SK-N-SH treated with all-trans-retinoic acid at 6 μM for 48 hours (cell line): ENCODE measurements at regions not wholly inside any gene's neighbourhood (a gene's known extent, or its start where the extent isn't known, plus 50 kb on each side); places are given as distances from the start of the nearest gene placed in this dataset.

ENCODE experiments used
- ATAC-seq: fragments of 200-7000 bp; cut with Tn5 transposase; 3 replicates; pipeline ENCODE4 v1.9.1; 2020; ENCODE audit warnings: mild to moderate bottlenecking, moderate library complexity
- ARNTL ChIP-seq: fragments of 450-650 bp; formaldehyde crosslinking; IDR thresholded peaks from 2 replicates; pipeline ENCODE4 v1.5.0; 2020; ENCODE audit warnings: low read depth, mild to moderate bottlenecking, moderate library complexity, borderline replicate concordance
- CREB5 ChIP-seq: fragments of 250-450 bp; sonication (Bioruptor Pico); IDR thresholded peaks from 2 replicates; pipeline ENCODE4 v1.5.1; 2020; ENCODE audit warnings: low read depth, mild to moderate bottlenecking, moderate library complexity
- CSDC2 ChIP-seq: fragments of 250-450 bp; sonication (Bioruptor Pico); IDR thresholded peaks from 2 replicates; pipeline ENCODE4 v1.5.0; 2020; ENCODE audit warnings: mild to moderate bottlenecking, moderate library complexity
- CSRNP3 ChIP-seq: fragments of 250-450 bp; sonication (Bioruptor Pico); IDR thresholded peaks from 2 replicates; pipeline ENCODE4 v1.5.1; 2021; ENCODE audit warnings: mild to moderate bottlenecking, moderate library complexity
- ESRRG ChIP-seq: fragments of 250-450 bp; sonication (Bioruptor Pico); IDR thresholded peaks from 2 replicates; pipeline ENCODE4 v1.6.1; 2021; ENCODE audit warnings: mild to moderate bottlenecking
- GLIS3 ChIP-seq: fragments of 250-450 bp; sonication (Bioruptor Pico); IDR thresholded peaks from 2 replicates; pipeline ENCODE4 v1.5.0; 2020; ENCODE audit warnings: mild to moderate bottlenecking, moderate library complexity
- ISL1 ChIP-seq: fragments of 250-450 bp; sonication (Bioruptor Pico); IDR thresholded peaks from 2 replicates; pipeline ENCODE4 v2.1.2; 2022; ENCODE audit warnings: mild to moderate bottlenecking, moderate library complexity
- OSR1 ChIP-seq: fragments of 250-450 bp; sonication (Bioruptor Pico); IDR thresholded peaks from 2 replicates; pipeline ENCODE4 v1.8.0; 2022; ENCODE audit warnings: moderate library complexity, mild to moderate bottlenecking, inconsistent platforms
- PATZ1 ChIP-seq: fragments of 250-450 bp; sonication (Bioruptor Pico); IDR thresholded peaks from 2 replicates; pipeline ENCODE4 v1.8.0; 2020; ENCODE audit warnings: mild to moderate bottlenecking, moderate library complexity, borderline replicate concordance
- POU6F1 ChIP-seq: fragments of 250-450 bp; sonication (Bioruptor Pico); IDR thresholded peaks from 2 replicates; pipeline ENCODE4 v1.8.0; 2021; ENCODE audit warnings: low read depth, mild to moderate bottlenecking, moderate library complexity, borderline replicate concordance
- PPARA ChIP-seq: fragments of 250-450 bp; sonication (Bioruptor Pico); IDR thresholded peaks from 2 replicates; pipeline ENCODE4 v1.5.0; 2020; ENCODE audit warnings: mild to moderate bottlenecking, borderline replicate concordance
- RARB ChIP-seq: fragments of 250-450 bp; sonication (Bioruptor Pico); IDR thresholded peaks from 2 replicates; pipeline ENCODE4 v1.8.0; 2021; ENCODE audit warnings: mild to moderate bottlenecking, moderate library complexity
- SNAI2 ChIP-seq: fragments of 250-450 bp; sonication (Bioruptor Pico); IDR thresholded peaks from 2 replicates; pipeline ENCODE4 v1.5.0; 2020; ENCODE audit warnings: mild to moderate bottlenecking, moderate library complexity
- TCF4 ChIP-seq: fragments of 250-450 bp; sonication (Bioruptor Pico); IDR thresholded peaks from 2 replicates; pipeline ENCODE4 v1.8.0; 2021; ENCODE audit warnings: mild to moderate bottlenecking, moderate library complexity, borderline replicate concordance
- TOX ChIP-seq: fragments of 250-450 bp; sonication (Bioruptor Pico); IDR thresholded peaks from 2 replicates; pipeline ENCODE4 v1.8.0; 2021; ENCODE audit warnings: mild to moderate bottlenecking, moderate library complexity, borderline replicate concordance
- TSHZ2 ChIP-seq: fragments of 250-450 bp; sonication (Bioruptor Pico); IDR thresholded peaks from 2 replicates; pipeline ENCODE4 v1.5.0; 2020; ENCODE audit warnings: mild to moderate bottlenecking, moderate library complexity
- ZFP3 ChIP-seq: fragments of 250-450 bp; sonication (Bioruptor Pico); IDR thresholded peaks from 2 replicates; pipeline ENCODE4 v1.5.0; 2020; ENCODE audit warnings: mild to moderate bottlenecking, moderate library complexity
- ZFP30 ChIP-seq: fragments of 450-650 bp; formaldehyde crosslinking; IDR thresholded peaks from 2 replicates; pipeline ENCODE4 v1.5.0; 2022; ENCODE audit warnings: mild to moderate bottlenecking, moderate library complexity
- ZNF565 ChIP-seq: fragments of 450-650 bp; formaldehyde crosslinking; conservative IDR thresholded peaks from 2 replicates; pipeline ENCODE4 v1.5.0; 2020; ENCODE audit warnings: low read depth, mild to moderate bottlenecking, moderate library complexity
- ZNF8 ChIP-seq: fragments of 450-650 bp; formaldehyde crosslinking; IDR thresholded peaks from 2 replicates; pipeline ENCODE4 v1.5.0; 2020; ENCODE audit warnings: mild to moderate bottlenecking, moderate library complexity

GRCh38 chr7:25842201-25842733 is 309.7 kb upstream of the NFE2L3 start:
- no peak for ATAC-seq
- TF ChIP-seq ESRRG (CRISPR knock-in tag) (no peak), ARNTL (no peak), RARB (no peak), ZFP30 (CRISPR knock-in tag) (no peak), PATZ1 (CRISPR knock-in tag) (no peak), SNAI2 (CRISPR knock-in tag) (no peak), POU6F1 (CRISPR knock-in tag) (no peak), TOX (CRISPR knock-in tag) (no peak)

GRCh38 chr7:25843467-25843866 is 308.5 kb upstream of the NFE2L3 start:
- ATAC-seq, result no peak
- TF ChIP-seq ZNF565 (CRISPR knock-in tag) (no peak), CREB5 (CRISPR knock-in tag) (no peak), POU6F1 (CRISPR knock-in tag) (no peak), PPARA (no peak), PATZ1 (CRISPR knock-in tag) (no peak), TCF4 (no peak), ARNTL (no peak)
- TF ChIP-seq, all 23 proteins: peak for 0

GRCh38 chr7:25844102-25844870 is 307.7 kb upstream of the NFE2L3 start:
- ATAC-seq, result no peak
- TF ChIP-seq CSDC2 (CRISPR knock-in tag) (no peak), TCF4 (no peak), RARB (no peak), ESRRG (CRISPR knock-in tag) (no peak), ISL1 (CRISPR knock-in tag) (peak; percentile 49; the same call in 1 of the 2 replicates), PATZ1 (CRISPR knock-in tag) (no peak), OSR1 (CRISPR knock-in tag) (no peak)

- no peak for ATAC-seq
- TF ChIP-seq TCF4 (no peak), CSRNP3 (CRISPR knock-in tag) (no peak), TSHZ2 (no peak), ZFP3 (no peak), PPARA (no peak), ARNTL (no peak), ZNF8 (CRISPR knock-in tag) (no peak), GLIS3 (CRISPR knock-in tag) (no peak), ZNF565 (CRISPR knock-in tag) (no peak)
These were observed 306.5 kb upstream of the NFE2L3 start for GRCh38 chr7:25845464-25845863.
